Adrenal gland (tissue), 9 donors: ENCODE measurements at regions not wholly inside any gene's neighbourhood (a gene's known extent, or its start where the extent isn't known, plus 50 kb on each side); places are given as distances from the start of the nearest gene placed in this dataset.

Experiments
- DNase-seq, 7 donors: peaks; one replicate each; pipeline ENCODE4 v3.0.0-alpha.2; 2019 to 2020
- H3K27ac ChIP-seq, 5 donors: fragments of 200-600 bp; sonication (generic) in 4 of 5; 1 replicate in 3 of 5; 2 replicates in 2 of 5; pipeline versions ENCODE4 v1.5.1 to v1.8.0; 2016 to 2020; ENCODE audit warnings: mild to moderate bottlenecking in 1 of 5
- H3K27me3 ChIP-seq: fragments of 200-600 bp; 2 replicates; pipeline ENCODE4 v1.8.0; 2021
- H3K36me3 ChIP-seq, 2 donors: fragments of 200-600 bp; replicated peaks in 1 of 2; 1 replicate in 1 of 2; 2 replicates in 1 of 2; pipeline versions ENCODE4 v1.5.1 to v1.8.0; 2018 to 2022
- H3K4me1 ChIP-seq, 2 donors: fragments of 200-600 bp; replicated peaks in 1 of 2; 1 replicate in 1 of 2; 2 replicates in 1 of 2; pipeline versions ENCODE4 v1.5.1 to v1.8.0; 2018 to 2021
- H3K4me3 ChIP-seq, 4 donors: fragments of 200-600 bp; sonication (generic) in 3 of 4; one replicate each; pipeline ENCODE4 v1.5.1; 2016 to 2018
- H3K9me3 ChIP-seq, 3 donors: fragments of 200-600 bp; sonication (generic) in 1 of 3; replicated peaks in 1 of 3; 1 replicate in 2 of 3; 2 replicates in 1 of 3; pipeline versions ENCODE4 v1.5.1 to v1.8.0; 2016 to 2021
- POLR2A ChIP-seq, 2 donors: fragments of 450-650 bp; IDR thresholded peaks; one replicate each; pipeline ENCODE4 v1.6.1; 2017; ENCODE audit warnings: antibody characterized with exemption in 2 of 2, mild to moderate bottlenecking in 2 of 2, moderate library complexity in 1 of 2
- WGBS, 4 donors: extraction: QIAGEN DNeasy Blood & Tissue Kit in 2 of 4; methylation state at CpG; one replicate each; pipeline versions ENCODE4 v1.1.5 to v1.1.7; 2013 to 2017; 5-methylcytosine and 5-hydroxymethylcytosine counted together
- intact Hi-C, 2 donors: fragments of 100-400 bp; cut with DNase I; formaldehyde crosslinking; loops; one replicate each; pipeline versions ENCODE4 v1.14.1 to v1.15.0; 2022 to 2023
- TF ChIP-seq, protein P1 (sequence below), 6 experiments: fragments of 450-650 bp in 4 of 6; fragments of 200-600 bp in 2 of 6; sonication (generic) in 1 of 6; IDR thresholded peaks; 1 replicate in 5 of 6; 2 replicates in 1 of 6; pipeline versions ENCODE4 v1.5.1 to v1.8.0; 2016 to 2021; ENCODE audit warnings: antibody characterized with exemption in 6 of 6, mild to moderate bottlenecking in 2 of 6, moderate library complexity in 1 of 6
- donor health status: healthy with polysubstance abuse.
- donor health status: Bipolar disorder and iron deficiency.
- donor health status: DM: yes; HTN: yes; CAD: no.
- donor health status: DM: no; HTN: no; CAD: no.
- donor health status: DM: no; HTN: no; CAD: no.

DNA sequence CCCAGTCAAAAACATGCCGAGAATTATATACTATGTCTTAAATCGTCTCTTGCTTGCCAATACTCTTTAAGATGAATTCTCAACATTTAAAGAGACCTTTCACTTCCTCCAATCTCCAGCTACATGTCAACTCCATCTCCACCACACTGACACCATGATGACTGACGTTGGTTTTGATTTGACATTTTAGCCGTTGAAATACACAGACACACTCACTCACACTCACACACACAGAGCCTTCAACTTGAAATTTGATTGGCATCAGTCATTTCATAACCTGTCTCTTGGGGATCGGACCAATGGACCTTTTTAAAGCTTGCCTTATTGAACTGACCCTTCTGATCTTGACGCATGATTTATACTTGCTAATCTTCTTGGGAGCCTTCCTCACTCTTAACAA lies 230.8 kb upstream of the PIK3C3 start:
- no peak for DNase-seq
- Histone ChIP-seq H3K36me3 (no peaks in the 10 kb centered on the region), H3K4me3 (no peak overlapping the region), H3K27me3 (peaks cover 4% of the 10 kb centered on the region), H3K27ac (no peak overlapping the region), H3K4me1 (no peaks in the 10 kb centered on the region), H3K9me3 (no peaks in the 10 kb centered on the region)
- 83 to 86% (median 84%) methylated on average over 6 of the region's 6 CpGs for WGBS, 4 donors
- intact Hi-C loops = no loop called here
- no peak for TF ChIP-seq POLR2A (IDR thresholded peaks at IDR 0.05)
- TF ChIP-seq, protein P1, sequence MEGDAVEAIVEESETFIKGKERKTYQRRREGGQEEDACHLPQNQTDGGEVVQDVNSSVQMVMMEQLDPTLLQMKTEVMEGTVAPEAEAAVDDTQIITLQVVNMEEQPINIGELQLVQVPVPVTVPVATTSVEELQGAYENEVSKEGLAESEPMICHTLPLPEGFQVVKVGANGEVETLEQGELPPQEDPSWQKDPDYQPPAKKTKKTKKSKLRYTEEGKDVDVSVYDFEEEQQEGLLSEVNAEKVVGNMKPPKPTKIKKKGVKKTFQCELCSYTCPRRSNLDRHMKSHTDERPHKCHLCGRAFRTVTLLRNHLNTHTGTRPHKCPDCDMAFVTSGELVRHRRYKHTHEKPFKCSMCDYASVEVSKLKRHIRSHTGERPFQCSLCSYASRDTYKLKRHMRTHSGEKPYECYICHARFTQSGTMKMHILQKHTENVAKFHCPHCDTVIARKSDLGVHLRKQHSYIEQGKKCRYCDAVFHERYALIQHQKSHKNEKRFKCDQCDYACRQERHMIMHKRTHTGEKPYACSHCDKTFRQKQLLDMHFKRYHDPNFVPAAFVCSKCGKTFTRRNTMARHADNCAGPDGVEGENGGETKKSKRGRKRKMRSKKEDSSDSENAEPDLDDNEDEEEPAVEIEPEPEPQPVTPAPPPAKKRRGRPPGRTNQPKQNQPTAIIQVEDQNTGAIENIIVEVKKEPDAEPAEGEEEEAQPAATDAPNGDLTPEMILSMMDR (IDR thresholded peaks at IDR 0.05) = no peak

DNA sequence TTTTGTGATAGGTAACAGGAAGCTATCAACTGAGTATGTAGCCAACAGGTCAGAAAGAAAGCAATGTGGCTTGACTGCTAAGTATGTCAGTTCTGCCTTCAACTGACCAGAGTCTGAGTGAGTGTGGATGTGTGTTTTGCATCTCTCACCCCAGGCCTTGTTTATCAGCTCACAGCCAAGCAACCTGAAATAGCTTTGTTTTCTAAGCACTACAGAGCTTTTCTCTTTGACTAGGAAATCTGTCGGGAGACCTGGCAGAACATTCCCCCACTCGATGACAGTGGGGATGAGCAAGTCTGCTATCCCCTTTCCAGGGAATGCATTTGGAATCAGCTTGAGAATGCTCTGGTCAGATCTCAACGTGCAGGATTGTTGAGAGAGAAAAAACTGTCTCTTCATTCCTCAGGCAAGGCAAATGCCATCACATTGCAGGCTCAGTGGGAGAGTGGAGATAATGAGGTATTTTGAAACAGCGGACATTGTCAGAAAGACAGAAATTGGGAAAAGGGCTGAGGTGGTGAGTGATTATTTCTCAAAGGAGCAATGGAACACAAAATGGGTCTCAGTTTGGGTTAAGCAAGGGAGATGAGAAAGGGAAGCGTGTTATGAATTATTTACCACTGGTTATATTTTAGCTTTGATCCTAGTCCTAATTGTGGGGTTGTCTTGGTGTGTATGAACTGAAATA lies 233.8 kb upstream of the PIK3C3 start:
- TF ChIP-seq, protein P1 (IDR thresholded peaks at IDR 0.05) = no peak
- no peak for TF ChIP-seq POLR2A (IDR thresholded peaks at IDR 0.05)
- H3K4me1 ChIP-seq = no peaks in the 10 kb centered on the region
- 58 to 70% (median 65%) methylated on average over 5 of the region's 5 CpGs for WGBS, 4 donors
- H3K27me3 ChIP-seq = peaks cover 4% of the 10 kb centered on the region
- intact Hi-C loops = no loop called here
- no peak overlapping the region for H3K27ac ChIP-seq
- no peaks in the 10 kb centered on the region for H3K36me3 ChIP-seq
- no peak for DNase-seq
- no peaks in the 10 kb centered on the region for H3K9me3 ChIP-seq
- no peak overlapping the region for H3K4me3 ChIP-seq

DNA sequence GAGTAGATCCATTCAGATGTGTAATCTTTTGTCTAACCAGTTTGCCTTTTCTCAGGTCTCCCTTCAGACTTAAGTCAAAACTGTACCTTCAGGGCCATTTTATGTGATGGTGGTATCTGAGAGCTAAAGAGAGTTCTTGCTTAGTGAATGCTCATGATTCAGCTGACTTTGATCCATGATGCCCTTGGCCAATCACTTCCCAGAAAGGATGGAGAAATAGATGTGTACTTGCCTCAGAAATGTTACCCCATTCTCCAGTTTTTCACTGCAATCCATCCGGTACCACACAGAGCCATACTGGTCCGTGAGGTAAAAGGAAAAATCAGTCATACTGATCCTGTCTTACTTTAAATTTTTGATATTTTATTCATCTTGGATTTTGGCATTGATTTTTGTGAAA lies 234.8 kb upstream of the PIK3C3 start:
- TF ChIP-seq POLR2A (IDR thresholded peaks at IDR 0.05) = no peak
- TF ChIP-seq, protein P1 (IDR thresholded peaks at IDR 0.05) = no peak
- H3K4me1 ChIP-seq = no peaks in the 10 kb centered on the region
- no peak for DNase-seq
- no peaks in the 10 kb centered on the region for H3K9me3 ChIP-seq
- no peaks in the 10 kb centered on the region for H3K36me3 ChIP-seq
- no peak overlapping the region for H3K4me3 ChIP-seq
- H3K27ac ChIP-seq = no peak overlapping the region
- 80 to 83% (median 81%) methylated on average over 2 of the region's 2 CpGs for WGBS, 4 donors
- peaks cover 4% of the 10 kb centered on the region for H3K27me3 ChIP-seq
- intact Hi-C loops = no loop called here

DNA sequence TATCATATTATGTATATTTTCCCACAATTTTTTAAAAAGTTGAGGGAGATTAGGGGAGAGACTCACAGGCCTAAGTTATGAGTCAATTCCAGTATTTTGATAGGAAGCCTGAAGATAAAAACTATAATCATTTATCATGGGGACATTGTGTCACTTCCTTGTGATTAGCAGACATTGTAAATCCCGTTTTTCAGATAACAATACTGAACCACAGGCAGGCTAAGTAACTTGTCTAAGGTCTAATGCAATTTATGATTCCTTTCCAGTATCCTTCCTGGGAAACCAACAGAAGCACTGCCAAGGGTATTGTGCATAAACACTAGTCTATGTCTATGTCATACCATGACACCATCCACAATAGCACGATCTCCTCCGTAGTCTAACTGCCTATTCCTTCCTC lies 235.2 kb upstream of the PIK3C3 start:
- TF ChIP-seq, protein P1 (IDR thresholded peaks at IDR 0.05) = no peak
- TF ChIP-seq POLR2A (IDR thresholded peaks at IDR 0.05) = no peak
- Histone ChIP-seq H3K27me3 (peaks cover 4% of the 10 kb centered on the region), H3K4me3 (no peak overlapping the region), H3K4me1 (no peaks in the 10 kb centered on the region), H3K27ac (no peak overlapping the region), H3K9me3 (no peaks in the 10 kb centered on the region), H3K36me3 (no peaks in the 10 kb centered on the region)
- intact Hi-C loops = no loop called here
- WGBS, 4 donors = 26 to 32% (median 30%) methylated on average over 3 of the region's 3 CpGs
- DNase-seq = peak in 1 of 7 donors; percentile 1
